GM12892 (cell line): ENCODE measurements at regions not wholly inside any gene's neighbourhood (a gene's known extent, or its start where the extent isn't known, plus 50 kb on each side); places are given as distances from the start of the nearest gene placed in this dataset.

ENCODE experiments used
- POLR2A ChIP-seq: IDR thresholded peaks from 2 replicates; pipeline ENCODE4 v1.6.1; 2011; ENCODE audit warnings: low read depth, low read length, control low read depth
- POLR2AphosphoS5 ChIP-seq: IDR thresholded peaks from 2 replicates; pipeline ENCODE4 v1.6.1; 2011; ENCODE audit warnings: low read depth, low read length, control low read depth
- TAF1 ChIP-seq: IDR thresholded peaks from 2 replicates; pipeline ENCODE4 v1.6.1; 2011; ENCODE audit warnings: low read depth, mild to moderate bottlenecking, control low read depth, low read length, borderline replicate concordance

GRCh38 chr7:109663806-109664205 lies 1094.1 kb downstream of the DNAJB9 start:
- TF ChIP-seq TAF1 (no peak), POLR2A (no peak), POLR2AphosphoS5 (no peak)
